ENCODE measurements at regions not wholly inside any gene's neighbourhood (a gene's known extent, or its start where the extent isn't known, plus 50 kb on each side); places are given as distances from the start of the nearest gene placed in this dataset.

DNA sequence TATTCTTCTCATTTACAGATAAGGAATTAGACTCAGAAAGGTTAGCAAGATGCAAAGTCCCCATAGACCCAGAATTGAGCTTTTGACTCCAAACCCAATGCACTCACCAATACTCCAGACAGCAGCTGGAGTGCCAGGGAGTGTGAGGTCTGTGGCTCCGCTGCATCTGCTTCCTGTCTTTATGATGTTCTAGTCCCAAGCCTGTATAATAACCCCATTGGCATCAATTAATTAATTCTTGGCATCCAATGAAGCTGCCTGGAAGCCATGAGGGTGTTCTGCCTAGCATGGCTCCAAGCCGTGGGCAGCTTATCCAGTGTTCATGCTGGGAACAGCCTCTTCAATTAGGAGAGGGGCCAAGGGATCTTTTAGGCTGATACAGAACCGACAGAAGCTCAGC, 188.7 kb downstream of the GIPC2 start:
- TF ChIP-seq, protein P1, sequence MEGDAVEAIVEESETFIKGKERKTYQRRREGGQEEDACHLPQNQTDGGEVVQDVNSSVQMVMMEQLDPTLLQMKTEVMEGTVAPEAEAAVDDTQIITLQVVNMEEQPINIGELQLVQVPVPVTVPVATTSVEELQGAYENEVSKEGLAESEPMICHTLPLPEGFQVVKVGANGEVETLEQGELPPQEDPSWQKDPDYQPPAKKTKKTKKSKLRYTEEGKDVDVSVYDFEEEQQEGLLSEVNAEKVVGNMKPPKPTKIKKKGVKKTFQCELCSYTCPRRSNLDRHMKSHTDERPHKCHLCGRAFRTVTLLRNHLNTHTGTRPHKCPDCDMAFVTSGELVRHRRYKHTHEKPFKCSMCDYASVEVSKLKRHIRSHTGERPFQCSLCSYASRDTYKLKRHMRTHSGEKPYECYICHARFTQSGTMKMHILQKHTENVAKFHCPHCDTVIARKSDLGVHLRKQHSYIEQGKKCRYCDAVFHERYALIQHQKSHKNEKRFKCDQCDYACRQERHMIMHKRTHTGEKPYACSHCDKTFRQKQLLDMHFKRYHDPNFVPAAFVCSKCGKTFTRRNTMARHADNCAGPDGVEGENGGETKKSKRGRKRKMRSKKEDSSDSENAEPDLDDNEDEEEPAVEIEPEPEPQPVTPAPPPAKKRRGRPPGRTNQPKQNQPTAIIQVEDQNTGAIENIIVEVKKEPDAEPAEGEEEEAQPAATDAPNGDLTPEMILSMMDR (conservative IDR thresholded peaks at IDR 0.05) = no peak
- no peaks in the 10 kb centered on the region for H3K9me3 Mint-ChIP-seq
- H3K27ac Mint-ChIP-seq = no peak overlapping the region
- DNase-seq (ENCODE audit: extremely low spot score, unreplicated experiment) = no peak
- peaks cover 4% of the 10 kb centered on the region for H3K27me3 Mint-ChIP-seq
- H3K4me3 Mint-ChIP-seq = no peak overlapping the region
- no peaks in the 10 kb centered on the region for H3K36me3 Mint-ChIP-seq
- peaks cover 6% of the 10 kb centered on the region for H3K4me1 Mint-ChIP-seq (ENCODE audit: unreplicated experiment)

DNA sequence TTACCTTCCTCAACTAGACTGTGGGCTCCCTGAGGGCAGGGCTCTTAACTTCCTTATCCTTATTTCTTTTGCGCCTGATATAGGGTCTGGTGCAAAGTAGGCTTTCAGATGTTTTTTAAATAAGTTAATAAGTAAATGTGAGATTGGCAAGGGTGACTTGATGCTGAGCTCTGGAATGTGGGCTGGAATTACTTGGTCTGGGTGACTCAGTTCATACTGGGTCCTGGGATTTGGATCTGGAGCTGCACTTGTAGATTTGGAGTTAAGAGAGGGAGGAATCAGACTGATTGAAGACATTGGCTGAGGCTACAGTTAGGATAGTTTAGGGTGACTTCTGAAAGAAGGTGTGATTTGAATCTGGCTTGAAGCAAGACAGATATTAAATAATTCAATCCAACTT, 190.9 kb downstream of the GIPC2 start:
- TF ChIP-seq, protein P1 (conservative IDR thresholded peaks at IDR 0.05) = no peak
- H3K27me3 Mint-ChIP-seq = peaks cover 4% of the 10 kb centered on the region
- H3K4me3 Mint-ChIP-seq = no peak overlapping the region
- DNase-seq (ENCODE audit: extremely low spot score, unreplicated experiment) = no peak
- H3K36me3 Mint-ChIP-seq = no peaks in the 10 kb centered on the region
- peaks cover 6% of the 10 kb centered on the region for H3K4me1 Mint-ChIP-seq (ENCODE audit: unreplicated experiment)
- no peaks in the 10 kb centered on the region for H3K9me3 Mint-ChIP-seq
- peak overlapping the region; percentile 88 for H3K27ac Mint-ChIP-seq

DNA sequence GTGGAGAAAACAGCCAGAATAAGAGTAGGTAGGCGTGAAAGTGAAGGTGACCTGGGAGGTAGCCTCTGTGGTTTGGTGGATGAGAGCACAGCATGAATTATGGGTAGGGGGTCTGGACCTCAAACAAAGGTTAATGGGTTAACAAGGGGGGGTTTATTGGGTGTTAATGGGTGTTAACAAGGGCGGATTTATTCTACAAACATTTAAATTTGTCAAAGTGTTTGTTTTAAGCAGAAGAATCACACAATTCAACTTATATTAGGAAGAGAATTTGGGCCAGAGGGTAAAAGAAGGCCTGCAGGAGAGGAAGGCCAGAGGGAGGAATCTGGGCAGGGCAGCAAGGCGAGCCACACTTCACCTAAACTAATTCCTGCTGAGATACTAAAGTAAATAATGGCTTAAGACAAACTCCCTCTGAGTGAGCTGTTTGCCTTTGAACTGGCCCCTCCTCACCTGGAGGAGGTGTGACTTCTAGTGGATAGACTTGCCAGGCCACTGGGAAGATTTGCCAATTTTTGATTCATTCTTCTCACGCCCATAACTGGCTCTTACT, 191.7 kb downstream of the GIPC2 start:
- Mint-ChIP-seq H3K4me1 (ENCODE audit: unreplicated experiment) (peaks cover 6% of the 10 kb centered on the region), H3K4me3 (peak overlapping the region; percentile 10), H3K27me3 (peaks cover 4% of the 10 kb centered on the region), H3K27ac (peak overlapping the region; percentile 88), H3K36me3 (no peaks in the 10 kb centered on the region), H3K9me3 (no peaks in the 10 kb centered on the region)
- DNase-seq (ENCODE audit: extremely low spot score, unreplicated experiment) = no peak
- TF ChIP-seq, protein P1 (conservative IDR thresholded peaks at IDR 0.05) = no peak

DNA sequence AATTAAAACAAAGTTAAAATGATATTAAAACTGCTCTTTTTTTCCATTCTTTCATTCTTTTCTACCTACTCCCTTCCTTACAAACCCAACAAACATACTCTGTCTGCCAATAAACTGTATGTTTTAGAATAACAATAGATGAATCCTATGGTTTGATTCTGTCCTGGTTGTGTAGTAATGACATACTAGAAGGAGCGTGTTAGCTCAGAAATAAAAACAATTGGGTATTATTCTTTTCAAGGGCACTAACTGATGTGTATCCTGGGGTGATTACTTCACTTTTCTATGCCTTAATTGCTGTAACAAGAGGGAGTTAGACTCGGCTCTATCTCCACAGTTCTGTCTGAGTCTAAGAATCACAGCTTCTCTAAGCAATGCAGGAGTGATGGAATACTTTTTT, 194.4 kb downstream of the GIPC2 start:
- no peak overlapping the region for H3K27ac Mint-ChIP-seq
- TF ChIP-seq, protein P1 (conservative IDR thresholded peaks at IDR 0.05) = no peak

DNA sequence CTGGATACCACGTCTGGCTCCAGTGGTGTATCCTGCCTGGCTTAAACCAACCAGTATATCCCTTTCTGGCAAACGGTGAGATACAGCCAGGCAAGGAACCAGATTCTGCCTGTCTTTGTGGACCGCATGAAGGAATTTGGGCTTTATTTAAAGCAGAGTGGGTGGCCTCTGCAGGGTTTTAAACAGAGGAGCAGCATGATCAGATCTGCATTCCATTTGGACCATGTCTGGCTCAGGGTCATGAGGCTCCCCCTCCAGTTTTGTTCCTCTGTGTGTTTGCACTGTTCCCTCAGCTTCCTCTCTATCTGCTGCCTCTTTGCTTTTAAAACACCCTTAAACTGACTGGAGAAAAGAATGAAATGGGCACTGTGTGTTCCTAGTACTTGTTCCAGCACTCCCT, 195.0 kb downstream of the GIPC2 start:
- H3K27me3 Mint-ChIP-seq = no peaks in the 10 kb centered on the region
- DNase-seq (ENCODE audit: extremely low spot score, unreplicated experiment) = no peak
- H3K36me3 Mint-ChIP-seq = no peaks in the 10 kb centered on the region
- no peaks in the 10 kb centered on the region for H3K9me3 Mint-ChIP-seq
- H3K4me3 Mint-ChIP-seq = no peak overlapping the region
- peaks cover 6% of the 10 kb centered on the region for H3K4me1 Mint-ChIP-seq (ENCODE audit: unreplicated experiment)
- TF ChIP-seq, protein P1 (conservative IDR thresholded peaks at IDR 0.05) = no peak
- no peak overlapping the region for H3K27ac Mint-ChIP-seq

More for the DNA sequence above, 194.4 kb downstream of the GIPC2 start:
- no peak for DNase-seq (ENCODE audit: extremely low spot score, unreplicated experiment)
- no peaks in the 10 kb centered on the region for H3K9me3 Mint-ChIP-seq
- H3K36me3 Mint-ChIP-seq = no peaks in the 10 kb centered on the region
- peaks cover 6% of the 10 kb centered on the region for H3K4me1 Mint-ChIP-seq (ENCODE audit: unreplicated experiment)
- no peak overlapping the region for H3K4me3 Mint-ChIP-seq
- no peaks in the 10 kb centered on the region for H3K27me3 Mint-ChIP-seq

DNA sequence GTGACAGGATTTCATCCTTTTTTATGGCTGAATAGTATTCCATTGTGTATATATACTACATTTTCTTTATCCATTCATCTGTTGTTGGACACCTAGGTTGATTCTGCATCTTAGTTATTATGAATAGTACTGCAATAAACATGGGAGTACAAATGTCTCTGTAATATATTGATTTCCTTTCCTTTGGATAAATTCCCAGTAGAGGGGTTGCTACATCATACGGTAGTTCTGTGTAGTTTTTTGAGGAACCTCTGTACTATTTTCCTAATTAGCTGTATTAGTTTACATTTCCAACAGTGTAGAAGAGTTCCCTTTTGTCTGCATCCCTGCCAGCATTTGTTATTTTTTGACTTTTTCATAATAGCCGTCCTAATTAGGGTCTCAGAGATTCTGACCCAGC, 201.3 kb downstream of the GIPC2 start:
- Mint-ChIP-seq H3K4me3 (no peak overlapping the region), H3K9me3 (peaks cover 8% of the 10 kb centered on the region), H3K27ac (no peak overlapping the region), H3K4me1 (ENCODE audit: unreplicated experiment) (no peaks in the 10 kb centered on the region), H3K36me3 (no peaks in the 10 kb centered on the region), H3K27me3 (no peaks in the 10 kb centered on the region)
- TF ChIP-seq, protein P1 (conservative IDR thresholded peaks at IDR 0.05) = no peak
- no peak for DNase-seq (ENCODE audit: extremely low spot score, unreplicated experiment)

Measured in type B pancreatic cell (in vitro differentiated cells).